ENCODE measurements at regions not wholly inside any gene's neighbourhood (a gene's known extent, or its start where the extent isn't known, plus 50 kb on each side); places are given as distances from the start of the nearest gene placed in this dataset.

DNA sequence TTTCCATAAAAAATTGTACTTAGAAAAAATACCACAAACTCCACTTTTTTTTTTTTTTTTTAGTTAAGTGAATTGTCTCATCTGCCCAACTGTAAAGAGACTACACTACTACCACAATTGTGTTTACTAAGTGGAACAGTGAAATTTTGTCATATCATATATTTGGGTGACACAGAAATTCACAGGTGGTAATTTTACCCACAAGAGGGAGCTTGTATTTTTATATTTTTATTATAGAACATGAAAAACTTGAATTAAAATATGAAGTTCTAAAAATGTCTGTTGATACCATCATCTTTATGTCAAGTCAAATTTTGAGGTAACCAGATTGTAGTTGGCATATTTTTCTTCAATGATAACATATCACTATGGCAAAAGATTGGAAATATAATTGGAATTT is 329.4 kb upstream of the SOX5 start:
- H3K4me3 ChIP-seq (ENCODE audit: low read length) = no peak overlapping the region
- H3K9me3 ChIP-seq (ENCODE audit: low read length) = no peaks in the 10 kb centered on the region
- no peaks in the 10 kb centered on the region for H3K4me1 ChIP-seq (ENCODE audit: low read length)
- H4K20me1 ChIP-seq (ENCODE audit: insufficient read depth, low read depth, low read length) = no peaks in the 10 kb centered on the region
- no peak overlapping the region for H3K9ac ChIP-seq (ENCODE audit: low read length)
- no peak overlapping the region for H3K27ac ChIP-seq (ENCODE audit: low read length)
- H3K79me2 ChIP-seq (ENCODE audit: low read length) = no peaks in the 10 kb centered on the region
- H2AFZ ChIP-seq (ENCODE audit: low read length) = no peak overlapping the region
- no peaks in the 10 kb centered on the region for H3K36me3 ChIP-seq (ENCODE audit: insufficient read depth, low read length)
- no peaks in the 10 kb centered on the region for H3K9me2 ChIP-seq (replicated peaks; ENCODE audit: insufficient read depth, low read length)
- no peak for DNase-seq
- H3K27me3 ChIP-seq (ENCODE audit: low read length) = no peaks in the 10 kb centered on the region
- H3K4me2 ChIP-seq (ENCODE audit: low read depth, low read length, poor library complexity, severe bottlenecking) = no peak overlapping the region

DNA sequence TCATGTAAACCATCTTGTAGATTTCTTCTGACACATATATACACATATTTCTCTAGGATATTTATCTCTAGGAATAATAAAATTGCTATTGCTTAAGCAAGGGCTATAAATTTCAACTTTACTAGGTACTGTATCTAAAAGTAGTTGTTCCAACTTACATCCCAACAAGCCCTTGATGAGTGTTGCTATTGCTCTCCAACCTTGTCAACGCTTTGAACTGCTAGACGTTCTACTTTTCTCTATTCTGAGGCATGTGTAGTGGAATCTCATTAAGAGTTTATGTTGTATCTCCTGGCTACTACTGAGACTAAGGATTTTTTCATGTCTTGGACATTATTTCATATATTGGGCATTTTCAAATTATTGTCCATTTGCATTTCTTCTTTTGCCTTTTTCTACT is 321.5 kb upstream of the SOX5 start:
- no peak overlapping the region for H3K4me3 ChIP-seq (ENCODE audit: low read length)
- H3K9ac ChIP-seq (ENCODE audit: low read length) = no peak overlapping the region
- H3K79me2 ChIP-seq (ENCODE audit: low read length) = no peaks in the 10 kb centered on the region
- no peaks in the 10 kb centered on the region for H3K9me2 ChIP-seq (replicated peaks; ENCODE audit: insufficient read depth, low read length)
- H4K20me1 ChIP-seq (ENCODE audit: insufficient read depth, low read depth, low read length) = no peaks in the 10 kb centered on the region
- H3K36me3 ChIP-seq (ENCODE audit: insufficient read depth, low read length) = no peaks in the 10 kb centered on the region
- H3K4me2 ChIP-seq (ENCODE audit: low read depth, low read length, poor library complexity, severe bottlenecking) = no peak overlapping the region
- no peak overlapping the region for H2AFZ ChIP-seq (ENCODE audit: low read length)
- H3K4me1 ChIP-seq (ENCODE audit: low read length) = no peaks in the 10 kb centered on the region
- H3K9me3 ChIP-seq (ENCODE audit: low read length) = no peaks in the 10 kb centered on the region
- no peaks in the 10 kb centered on the region for H3K27me3 ChIP-seq (ENCODE audit: low read length)
- no peak overlapping the region for H3K27ac ChIP-seq (ENCODE audit: low read length)
- DNase-seq = no peak

DNA sequence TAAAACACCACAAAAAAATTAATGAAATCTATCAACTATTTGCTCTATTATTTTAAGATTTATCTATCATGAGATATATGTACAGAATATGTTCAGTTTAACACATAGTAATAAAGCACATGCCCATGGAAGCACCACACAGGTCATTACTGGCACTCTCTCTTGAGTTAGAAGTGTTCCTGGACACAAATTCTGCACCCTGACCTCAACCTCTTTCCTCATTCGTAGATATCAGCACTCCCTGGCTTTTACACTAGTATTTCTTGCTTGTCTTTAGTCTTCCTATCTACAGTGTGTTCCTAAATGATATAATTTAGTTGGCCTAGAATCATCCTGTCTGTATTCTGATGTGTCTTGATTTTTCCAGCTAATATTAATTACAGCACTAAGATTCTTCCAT is 321.0 kb upstream of the SOX5 start:
- Histone ChIP-seq H3K9ac (ENCODE audit: low read length) (no peak overlapping the region), H3K27ac (ENCODE audit: low read length) (no peak overlapping the region), H3K9me2 (replicated peaks; ENCODE audit: insufficient read depth, low read length) (no peaks in the 10 kb centered on the region), H3K4me2 (ENCODE audit: low read depth, low read length, poor library complexity, severe bottlenecking) (no peak overlapping the region), H3K4me1 (ENCODE audit: low read length) (no peaks in the 10 kb centered on the region), H3K36me3 (ENCODE audit: insufficient read depth, low read length) (no peaks in the 10 kb centered on the region), H3K27me3 (ENCODE audit: low read length) (no peaks in the 10 kb centered on the region), H3K9me3 (ENCODE audit: low read length) (no peaks in the 10 kb centered on the region), H3K4me3 (ENCODE audit: low read length) (no peak overlapping the region), H3K79me2 (ENCODE audit: low read length) (no peaks in the 10 kb centered on the region), H4K20me1 (ENCODE audit: insufficient read depth, low read depth, low read length) (no peaks in the 10 kb centered on the region), H2AFZ (ENCODE audit: low read length) (no peak overlapping the region)
- DNase-seq = no peak

DNA sequence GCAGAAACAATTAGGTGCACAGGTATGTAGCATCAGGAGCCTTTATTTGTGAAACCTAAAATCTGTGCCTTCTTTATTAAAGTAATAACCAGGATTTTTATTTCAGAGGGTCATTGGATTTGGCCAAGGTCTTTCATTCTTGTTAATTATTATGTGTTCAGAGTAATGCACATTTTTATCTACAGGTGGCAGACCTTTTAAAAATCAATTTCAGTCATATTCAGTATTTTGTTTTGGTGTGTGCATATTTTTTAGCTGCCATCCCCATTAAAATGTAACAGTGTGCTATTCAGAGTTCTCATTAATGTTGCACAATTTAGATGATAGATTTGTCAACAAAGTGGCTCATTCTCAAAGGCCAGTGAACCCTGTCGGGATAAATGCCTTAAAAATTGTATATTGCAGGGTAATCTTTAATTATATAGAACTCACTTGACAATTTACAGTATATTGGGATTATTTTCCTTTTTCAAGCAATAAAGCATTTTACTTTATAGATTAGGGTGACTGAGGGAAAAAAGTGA is 319.3 kb upstream of the SOX5 start:
- no peaks in the 10 kb centered on the region for H3K79me2 ChIP-seq (ENCODE audit: low read length)

DNA sequence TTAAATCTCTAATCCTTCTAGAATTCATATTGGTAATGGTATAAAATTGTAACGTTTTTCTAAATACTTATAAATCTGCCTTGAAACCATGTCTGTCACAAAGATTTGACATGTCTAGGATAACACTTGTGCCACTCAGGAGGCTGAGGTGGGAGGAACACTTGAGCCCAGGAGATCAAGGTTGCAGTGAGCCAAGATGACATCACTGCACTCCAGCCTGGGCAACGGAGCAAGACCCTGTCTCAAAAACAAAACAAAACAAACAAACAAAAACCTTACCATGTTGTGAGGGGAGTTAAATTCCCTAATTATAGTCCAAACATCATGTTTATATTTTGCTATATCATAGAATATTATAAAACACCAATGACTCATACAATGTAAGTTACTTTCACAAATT is 317.5 kb upstream of the SOX5 start:
- no peak overlapping the region for H3K27ac ChIP-seq (ENCODE audit: low read length)
- no peak overlapping the region for H3K4me2 ChIP-seq (ENCODE audit: low read depth, low read length, poor library complexity, severe bottlenecking)
- no peaks in the 10 kb centered on the region for H3K27me3 ChIP-seq (ENCODE audit: low read length)
- no peak overlapping the region for H3K9ac ChIP-seq (ENCODE audit: low read length)
- H2AFZ ChIP-seq (ENCODE audit: low read length) = no peak overlapping the region
- no peaks in the 10 kb centered on the region for H4K20me1 ChIP-seq (ENCODE audit: insufficient read depth, low read depth, low read length)
- no peaks in the 10 kb centered on the region for H3K36me3 ChIP-seq (ENCODE audit: insufficient read depth, low read length)
- H3K79me2 ChIP-seq (ENCODE audit: low read length) = no peaks in the 10 kb centered on the region
- H3K4me1 ChIP-seq (ENCODE audit: low read length) = no peaks in the 10 kb centered on the region
- no peak overlapping the region for H3K4me3 ChIP-seq (ENCODE audit: low read length)
- no peaks in the 10 kb centered on the region for H3K9me2 ChIP-seq (replicated peaks; ENCODE audit: insufficient read depth, low read length)
- no peak for DNase-seq
- H3K9me3 ChIP-seq (ENCODE audit: low read length) = no peaks in the 10 kb centered on the region

More for the DNA sequence above, 319.3 kb upstream of the SOX5 start:
- H3K4me3 ChIP-seq (ENCODE audit: low read length) = no peak overlapping the region
- H3K27ac ChIP-seq (ENCODE audit: low read length) = no peak overlapping the region
- H3K4me1 ChIP-seq (ENCODE audit: low read length) = no peaks in the 10 kb centered on the region
- no peaks in the 10 kb centered on the region for H3K27me3 ChIP-seq (ENCODE audit: low read length)
- H3K9me3 ChIP-seq (ENCODE audit: low read length) = no peaks in the 10 kb centered on the region
- H3K9me2 ChIP-seq (replicated peaks; ENCODE audit: insufficient read depth, low read length) = no peaks in the 10 kb centered on the region
- no peak overlapping the region for H2AFZ ChIP-seq (ENCODE audit: low read length)
- H4K20me1 ChIP-seq (ENCODE audit: insufficient read depth, low read depth, low read length) = no peaks in the 10 kb centered on the region
- no peak overlapping the region for H3K4me2 ChIP-seq (ENCODE audit: low read depth, low read length, poor library complexity, severe bottlenecking)
- H3K9ac ChIP-seq (ENCODE audit: low read length) = no peak overlapping the region
- no peak for DNase-seq
- H3K36me3 ChIP-seq (ENCODE audit: insufficient read depth, low read length) = no peaks in the 10 kb centered on the region

DNA sequence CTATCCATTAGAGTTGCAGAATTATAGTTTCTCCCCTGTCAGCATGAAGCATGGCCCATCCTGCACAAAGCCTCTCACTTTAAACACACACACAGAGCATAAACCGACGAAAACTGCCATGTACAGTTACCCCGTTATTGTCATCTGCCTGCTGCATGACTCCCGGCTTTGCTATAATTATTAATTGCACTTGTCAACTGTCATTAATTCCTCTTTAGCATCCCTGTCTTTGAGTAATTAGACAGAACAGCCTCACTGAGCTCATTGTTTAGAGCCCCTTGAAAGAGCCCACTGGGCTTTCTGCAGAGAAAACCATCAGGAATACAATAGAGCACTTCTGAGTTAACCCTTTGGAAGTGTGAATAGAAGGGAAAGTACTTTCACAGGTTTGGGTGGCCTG is 307.2 kb upstream of the SOX5 start:
- H3K79me2 ChIP-seq (ENCODE audit: low read length) = no peaks in the 10 kb centered on the region
- H3K4me3 ChIP-seq (ENCODE audit: low read length) = no peak overlapping the region
- H3K4me2 ChIP-seq (ENCODE audit: low read depth, low read length, poor library complexity, severe bottlenecking) = no peak overlapping the region
- H3K9ac ChIP-seq (ENCODE audit: low read length) = no peak overlapping the region
- H3K27ac ChIP-seq (ENCODE audit: low read length) = no peak overlapping the region
- no peaks in the 10 kb centered on the region for H3K4me1 ChIP-seq (ENCODE audit: low read length)
- no peaks in the 10 kb centered on the region for H3K9me3 ChIP-seq (ENCODE audit: low read length)
- no peaks in the 10 kb centered on the region for H3K36me3 ChIP-seq (ENCODE audit: insufficient read depth, low read length)
- H3K27me3 ChIP-seq (ENCODE audit: low read length) = no peaks in the 10 kb centered on the region
- no peak overlapping the region for H2AFZ ChIP-seq (ENCODE audit: low read length)
- H4K20me1 ChIP-seq (ENCODE audit: insufficient read depth, low read depth, low read length) = no peaks in the 10 kb centered on the region
- no peak for DNase-seq
- no peaks in the 10 kb centered on the region for H3K9me2 ChIP-seq (replicated peaks; ENCODE audit: insufficient read depth, low read length)

DNA sequence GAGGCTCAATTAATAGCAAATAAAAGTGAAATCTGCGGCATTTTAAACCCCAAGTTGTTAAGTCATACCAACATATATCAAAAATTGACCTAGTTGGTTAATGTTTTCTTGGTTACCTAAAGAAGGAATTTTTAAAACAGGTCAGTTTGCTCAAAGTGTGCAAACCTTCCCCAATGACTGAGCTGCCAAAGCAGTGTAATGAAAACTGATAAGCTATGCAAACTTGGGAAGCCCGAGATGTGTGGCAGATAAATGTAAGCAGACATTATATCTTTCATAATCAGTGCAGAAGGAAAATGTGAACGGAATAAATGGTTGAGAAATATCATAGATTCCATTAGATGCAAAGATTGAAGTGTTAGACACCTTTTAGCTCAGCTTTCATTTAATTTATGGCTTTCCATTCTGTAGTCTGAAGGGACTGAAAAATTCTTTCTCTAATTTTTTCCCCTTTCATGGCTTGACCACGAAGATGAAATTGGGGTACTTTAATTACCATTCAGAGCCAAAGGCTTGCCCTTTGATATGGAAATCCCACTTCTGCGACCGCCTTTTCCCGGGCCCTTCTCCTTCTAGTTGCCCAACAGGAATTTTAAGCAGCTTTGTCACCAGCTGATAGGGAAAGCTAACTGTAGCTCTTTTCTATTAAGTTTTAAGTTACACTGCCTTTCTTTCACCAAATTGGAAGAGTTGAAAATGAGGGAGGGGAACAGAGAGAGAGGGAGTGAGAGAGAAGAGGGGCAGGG is 306.6 kb upstream of the SOX5 start:
- H3K4me1 ChIP-seq (ENCODE audit: low read length) = no peaks in the 10 kb centered on the region
- no peaks in the 10 kb centered on the region for H3K27me3 ChIP-seq (ENCODE audit: low read length)
- no peaks in the 10 kb centered on the region for H3K79me2 ChIP-seq (ENCODE audit: low read length)
- H3K9me2 ChIP-seq (replicated peaks; ENCODE audit: insufficient read depth, low read length) = no peaks in the 10 kb centered on the region
- no peak overlapping the region for H3K4me3 ChIP-seq (ENCODE audit: low read length)
- H3K9me3 ChIP-seq (ENCODE audit: low read length) = no peaks in the 10 kb centered on the region
- DNase-seq = no peak
- no peaks in the 10 kb centered on the region for H3K36me3 ChIP-seq (ENCODE audit: insufficient read depth, low read length)
- no peak overlapping the region for H2AFZ ChIP-seq (ENCODE audit: low read length)
- H3K4me2 ChIP-seq (ENCODE audit: low read depth, low read length, poor library complexity, severe bottlenecking) = no peak overlapping the region
- H4K20me1 ChIP-seq (ENCODE audit: insufficient read depth, low read depth, low read length) = no peaks in the 10 kb centered on the region
- no peak overlapping the region for H3K9ac ChIP-seq (ENCODE audit: low read length)
- H3K27ac ChIP-seq (ENCODE audit: low read length) = no peak overlapping the region

DNA sequence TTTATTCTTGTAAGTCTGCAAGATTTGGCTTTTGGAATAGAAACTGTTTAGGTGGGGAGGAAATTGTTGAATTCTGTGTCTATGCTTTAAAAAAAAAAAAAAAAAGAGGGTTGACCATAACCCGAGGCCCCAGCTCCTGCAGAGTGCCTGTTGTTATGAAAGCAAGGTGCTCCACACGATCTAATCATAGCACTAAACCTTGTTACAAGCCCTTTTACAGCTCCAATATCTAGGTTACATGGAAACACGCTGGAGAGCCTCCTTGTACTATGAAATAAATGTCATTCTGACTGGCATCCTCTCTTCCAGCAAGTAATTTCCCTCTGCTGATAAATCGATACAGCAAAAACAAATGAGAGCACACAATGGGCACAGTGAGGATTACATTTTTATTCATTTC is 303.1 kb upstream of the SOX5 start:
- DNase-seq = no peak
- Histone ChIP-seq H3K36me3 (ENCODE audit: insufficient read depth, low read length) (no peaks in the 10 kb centered on the region), H4K20me1 (ENCODE audit: insufficient read depth, low read depth, low read length) (no peaks in the 10 kb centered on the region), H3K9ac (ENCODE audit: low read length) (no peak overlapping the region), H2AFZ (ENCODE audit: low read length) (no peak overlapping the region), H3K79me2 (ENCODE audit: low read length) (no peaks in the 10 kb centered on the region), H3K9me2 (replicated peaks; ENCODE audit: insufficient read depth, low read length) (no peaks in the 10 kb centered on the region), H3K4me1 (ENCODE audit: low read length) (no peaks in the 10 kb centered on the region), H3K27me3 (ENCODE audit: low read length) (no peaks in the 10 kb centered on the region), H3K27ac (ENCODE audit: low read length) (no peak overlapping the region), H3K4me3 (ENCODE audit: low read length) (no peak overlapping the region), H3K4me2 (ENCODE audit: low read depth, low read length, poor library complexity, severe bottlenecking) (no peak overlapping the region), H3K9me3 (ENCODE audit: low read length) (no peaks in the 10 kb centered on the region)
